Smooth muscle cell (in vitro differentiated cells): ENCODE measurements at regions not wholly inside any gene's neighbourhood (a gene's known extent, or its start where the extent isn't known, plus 50 kb on each side); places are given as distances from the start of the nearest gene placed in this dataset.
"Not testable (repeated sequence)": the region's sequence is repeated elsewhere in the genome, so short reads cannot be mapped to it uniquely, and the experiment has no call there.

Source experiments
- DNase-seq: peaks from one replicate; lab custom pipeline; 2025; ENCODE audit not compliant: unreplicated experiment; lab: John Stamatoyannopoulos, UW
- H2AFZ ChIP-seq: fragments of 200-600 bp; sonication (generic); 2 replicates; pipeline ENCODE4 v1.6.0; 2016; ENCODE audit warnings: antibody characterized with exemption, low read depth, mild to moderate bottlenecking
- H3F3A ChIP-seq: fragments of 200-600 bp; sonication (generic); 2 replicates; pipeline ENCODE4 v1.6.0; 2017; ENCODE audit warnings: antibody characterized with exemption, low read depth
- H3K27ac ChIP-seq: fragments of 200-600 bp; sonication (generic); 2 replicates; pipeline ENCODE4 v1.5.1; 2016; ENCODE audit warnings: low read depth, mild to moderate bottlenecking
- H3K27me3 ChIP-seq: fragments of 200-600 bp; sonication (generic); 2 replicates; pipeline ENCODE4 v1.6.1; 2016; ENCODE audit warnings: low read depth, mild to moderate bottlenecking
- H3K36me3 ChIP-seq: fragments of 200-600 bp; sonication (generic); 2 replicates; pipeline ENCODE4 v1.5.1; 2016; ENCODE audit warnings: low read depth
- H3K4me1 ChIP-seq: fragments of 200-600 bp; sonication (generic); 2 replicates; pipeline ENCODE4 v1.5.1; 2016; ENCODE audit warnings: low read depth
- H3K4me2 ChIP-seq: fragments of 200-600 bp; sonication (generic); 2 replicates; pipeline ENCODE4 v1.6.0; 2016; ENCODE audit warnings: mild to moderate bottlenecking
- H3K4me3 ChIP-seq: fragments of 200-600 bp; sonication (generic); 2 replicates; pipeline ENCODE4 v1.5.1; 2016; ENCODE audit warnings: mild to moderate bottlenecking
- H3K79me2 ChIP-seq: fragments of 200-600 bp; sonication (generic); 2 replicates; pipeline ENCODE4 v1.6.0; 2016; ENCODE audit warnings: low read depth, mild to moderate bottlenecking
- H3K9ac ChIP-seq: fragments of 200-600 bp; sonication (generic); 2 replicates; pipeline ENCODE4 v1.6.0; 2016; ENCODE audit warnings: low read depth
- H3K9me3 ChIP-seq: fragments of 200-600 bp; sonication (generic); replicated peaks from 2 replicates; pipeline ENCODE4 v1.5.1; 2016; ENCODE audit warnings: low read depth
- H4K20me1 ChIP-seq: fragments of 200-600 bp; sonication (generic); 2 replicates; pipeline ENCODE4 v1.6.0; 2016; ENCODE audit warnings: low read depth
- CTCF ChIP-seq: fragments of 200-600 bp; sonication (generic); IDR thresholded peaks from 2 replicates; pipeline ENCODE4 v1.5.1; 2017; ENCODE audit warnings: borderline replicate concordance, mild to moderate bottlenecking, antibody characterized with exemption; ENCODE audit not compliant: insufficient read depth, poor library complexity, severe bottlenecking
- WGBS: methylation state at CpG from one replicate; pipeline ENCODE4 v1.1.7; 2016; ENCODE audit warnings: low lambda C conversion rate; 5-methylcytosine and 5-hydroxymethylcytosine counted together

GRCh38 chr20:53804920-53805894 is 211.6 kb upstream of the ZNF217 start:
- no peak for DNase-seq
- H3K4me1 ChIP-seq, result peaks cover 11% of the 10 kb centered on the region
- no peak overlapping the region for H2AFZ ChIP-seq
- H3K36me3 ChIP-seq, result no peaks in the 10 kb centered on the region
- H3K27ac ChIP-seq, result peak overlapping the region; percentile 66
- H3K9ac ChIP-seq, result no peak overlapping the region
- WGBS, result 85% methylated on average over 8 of the region's 8 CpGs
- no peaks in the 10 kb centered on the region for H4K20me1 ChIP-seq
- H3F3A ChIP-seq, result peaks cover 7% of the 10 kb centered on the region
- no peak overlapping the region for H3K4me3 ChIP-seq
- H3K4me2 ChIP-seq, result no peak overlapping the region
- no peaks in the 10 kb centered on the region for H3K79me2 ChIP-seq
- no peak for TF ChIP-seq CTCF
- H3K9me3 ChIP-seq, result no peaks in the 10 kb centered on the region
- H3K27me3 ChIP-seq, result no peaks in the 10 kb centered on the region

- not testable (repeated sequence) for H3K79me2 ChIP-seq, H3K4me3 ChIP-seq, H4K20me1 ChIP-seq, DNase-seq, H3K9ac ChIP-seq, H3F3A ChIP-seq, H3K27ac ChIP-seq, H3K36me3 ChIP-seq, H2AFZ ChIP-seq, H3K27me3 ChIP-seq, H3K9me3 ChIP-seq, H3K4me2 ChIP-seq
- peaks cover 11% of the 10 kb centered on the region for H3K4me1 ChIP-seq
- 87% methylated on average over 7 of the region's 7 CpGs for WGBS
Measured at GRCh38 chr20:53804308-53804707, 210.7 kb upstream of the ZNF217 start.

- H3K79me2 ChIP-seq, result no peaks in the 10 kb centered on the region
- no peak overlapping the region for H3K27ac ChIP-seq
- H3K36me3 ChIP-seq, result no peaks in the 10 kb centered on the region
- H3K9ac ChIP-seq, result no peak overlapping the region
- peaks cover 11% of the 10 kb centered on the region for H3K4me1 ChIP-seq
- H3K27me3 ChIP-seq, result no peaks in the 10 kb centered on the region
- no peak overlapping the region for H3K4me3 ChIP-seq
- peaks cover 7% of the 10 kb centered on the region for H3F3A ChIP-seq
- H3K9me3 ChIP-seq, result no peaks in the 10 kb centered on the region
- no peak overlapping the region for H3K4me2 ChIP-seq
- no peak overlapping the region for H2AFZ ChIP-seq
- 95% methylated on average over 6 of the region's 6 CpGs for WGBS
- H4K20me1 ChIP-seq, result no peaks in the 10 kb centered on the region
- DNase-seq, result no peak
- TF ChIP-seq CTCF, result no peak
Measured at GRCh38 chr20:53803492-53804155, 210.0 kb upstream of the ZNF217 start.

GRCh38 chr20:53801609-53802370 is 208.2 kb upstream of the ZNF217 start:
- WGBS, result 88% methylated on average over 17 of the region's 17 CpGs
- H3K27ac ChIP-seq, result no peak overlapping the region
- no peak for DNase-seq
- H3K36me3 ChIP-seq, result no peaks in the 10 kb centered on the region
- H3K9ac ChIP-seq, result no peak overlapping the region
- no peak overlapping the region for H3K4me3 ChIP-seq
- H3F3A ChIP-seq, result peaks cover 7% of the 10 kb centered on the region
- H2AFZ ChIP-seq, result no peak overlapping the region
- peaks cover 11% of the 10 kb centered on the region for H3K4me1 ChIP-seq
- H4K20me1 ChIP-seq, result no peaks in the 10 kb centered on the region
- H3K27me3 ChIP-seq, result no peaks in the 10 kb centered on the region
- no peaks in the 10 kb centered on the region for H3K79me2 ChIP-seq
- TF ChIP-seq CTCF, result no peak
- no peaks in the 10 kb centered on the region for H3K9me3 ChIP-seq
- H3K4me2 ChIP-seq, result no peak overlapping the region
